ENCODE measurements at regions not wholly inside any gene's neighbourhood (a gene's known extent, or its start where the extent isn't known, plus 50 kb on each side); places are given as distances from the start of the nearest gene placed in this dataset.
A peak's percentile ranks its signal among the peaks of the same experiment; 100 is the strongest.

- no peak for DNase-seq
Measured at GRCh38 chr1:221164951-221165838, 286.0 kb downstream of the HLX start.

- DNase-seq = no peak
Measured at GRCh38 chr1:221165839-221166500, 286.7 kb downstream of the HLX start.

- no peak for DNase-seq
Measured at GRCh38 chr1:221166559-221167318, 287.5 kb downstream of the HLX start.

- DNase-seq = no peak
Measured at GRCh38 chr1:221169447-221169889, 290.2 kb downstream of the HLX start.

GRCh38 chr1:221170171-221170570 lies 290.9 kb downstream of the HLX start:
- no peak for DNase-seq

GRCh38 chr1:221171768-221172167 lies 292.5 kb downstream of the HLX start:
- no peak for DNase-seq

- no peak for DNase-seq
Measured at GRCh38 chr1:221172841-221173240, 293.6 kb downstream of the HLX start.

- DNase-seq = no peak
Measured at GRCh38 chr1:221174330-221174993, 295.2 kb downstream of the HLX start.

- DNase-seq = no peak
Measured at GRCh38 chr1:221175249-221175648, 296.0 kb downstream of the HLX start.

GRCh38 chr1:221180704-221181368 lies 301.6 kb downstream of the HLX start:
- DNase-seq = no peak

- DNase-seq = no peak
Measured at GRCh38 chr1:221182791-221183533, 303.7 kb downstream of the HLX start.

- DNase-seq = no peak
Measured at GRCh38 chr1:221184131-221184794, 305.0 kb downstream of the HLX start.

- no peak for DNase-seq
Measured at GRCh38 chr1:221187174-221187573, 307.9 kb downstream of the HLX start.

- DNase-seq = no peak
Measured at GRCh38 chr1:221188458-221188857, 309.2 kb downstream of the HLX start.

- DNase-seq = no peak
Measured at GRCh38 chr1:221190249-221190648, 311.0 kb downstream of the HLX start.

GRCh38 chr1:221192055-221192454 lies 312.8 kb downstream of the HLX start:
- DNase-seq = no peak

GRCh38 chr1:221200464-221200863 lies 321.2 kb downstream of the HLX start:
- DNase-seq = no peak

GRCh38 chr1:221201773-221202172 lies 322.5 kb downstream of the HLX start:
- no peak for DNase-seq

GRCh38 chr1:221203224-221204054 lies 324.2 kb downstream of the HLX start:
- DNase-seq = peak; percentile 71 to 76

All from stimulated activated CD4-positive, alpha-beta T cell treated with anti-CD3 and anti-CD28 coated beads, Interleukin-2, amount 100 ng/mL, for 48 hours (primary cell).